SK-N-SH (cell line): ENCODE measurements at regions not wholly inside any gene's neighbourhood (a gene's known extent, or its start where the extent isn't known, plus 50 kb on each side); places are given as distances from the start of the nearest gene placed in this dataset.

Source experiments
- CTCF ChIA-PET: fragments of 300-600, 350-600 bp; formaldehyde crosslinking; extraction: SDS; loops from one replicate; lab custom pipeline; 2021; lab: Yijun Ruan, JAX
- POLR2A ChIA-PET: fragments of 350-600 bp; sonication (Branson Sonifier 250); formaldehyde crosslinking; extraction: SDS; loops from one replicate; lab custom pipeline; 2020; ENCODE audit warnings: antibody characterized with exemption, inconsistent platforms; lab: Yijun Ruan, JAX
- DNase-seq: peaks from one replicate; pipeline ENCODE4 v3.0.0; 2012
- H2AFZ ChIP-seq: fragments of 200-600 bp; sonication (generic); 2 replicates; pipeline ENCODE4 v1.8.1; 2016; ENCODE audit warnings: antibody characterized with exemption, mild to moderate bottlenecking, low read depth
- H3F3A ChIP-seq: fragments of 200-600 bp; sonication (generic); replicated peaks from 2 replicates; pipeline ENCODE3; 2016; ENCODE audit warnings: antibody characterized with exemption, mild to moderate bottlenecking; ENCODE audit not compliant: insufficient read depth
- H3K27ac ChIP-seq, 2 experiments: fragments of 200-500 bp in 1 of 2; fragments of 200-600 bp in 1 of 2; sonication (Bioruptor generic) in 1 of 2; sonication (generic), shearing (Covaris generic) in 1 of 2; 2 replicates each; pipeline versions ENCODE4 v1.5.1 to v1.6.1; 2014 to 2016; ENCODE audit warnings: low read depth in 2 of 2, inconsistent platforms in 1 of 2, low read length in 1 of 2, mild to moderate bottlenecking in 1 of 2, mixed read lengths in 1 of 2
- H3K27me3 ChIP-seq: fragments of 200-600 bp; sonication (generic), shearing (Covaris generic); 2 replicates; pipeline ENCODE4 v1.6.1; 2016; ENCODE audit warnings: mixed run types; ENCODE audit not compliant: insufficient read depth
- H3K36me3 ChIP-seq, 2 experiments: fragments of 200-500 bp in 1 of 2; fragments of 200-600 bp in 1 of 2; sonication (Bioruptor generic) in 1 of 2; sonication (generic) in 1 of 2; replicated peaks in 1 of 2; 2 replicates each; pipeline versions ENCODE3 to v1.5.1; 2014 to 2016; ENCODE audit warnings: low read length in 1 of 2, mild to moderate bottlenecking in 1 of 2; ENCODE audit not compliant: insufficient read depth in 2 of 2, control insufficient read depth in 1 of 2
- H3K4me1 ChIP-seq, 2 experiments: fragments of 200-500 bp in 1 of 2; fragments of 200-600 bp in 1 of 2; sonication (Bioruptor generic) in 1 of 2; sonication (generic), shearing (Covaris generic) in 1 of 2; 2 replicates each; pipeline versions ENCODE4 v1.5.1 to v1.6.1; 2014 to 2016; ENCODE audit warnings: low read depth in 1 of 2, low read length in 1 of 2, mixed run types in 1 of 2; ENCODE audit not compliant: insufficient read depth in 2 of 2, control insufficient read depth in 1 of 2
- H3K4me2 ChIP-seq: fragments of 200-600 bp; sonication (generic), shearing (Covaris generic); 2 replicates; pipeline ENCODE4 v1.6.1; 2017; ENCODE audit warnings: mixed run types
- H3K4me3 ChIP-seq, 2 experiments: fragments of 200-500 bp in 1 of 2; fragments of 200-600 bp in 1 of 2; sonication (Bioruptor generic) in 1 of 2; sonication (generic), shearing (Covaris generic) in 1 of 2; 2 replicates each; pipeline versions ENCODE4 v1.5.1 to v1.8.1; 2014 to 2016; ENCODE audit warnings: low read depth in 2 of 2, inconsistent platforms in 1 of 2, low read length in 1 of 2, mild to moderate bottlenecking in 1 of 2, mixed read lengths in 1 of 2, moderate library complexity in 1 of 2
- H3K79me2 ChIP-seq: fragments of 200-600 bp; sonication (generic); 2 replicates; pipeline ENCODE4 v1.8.1; 2017; ENCODE audit warnings: mild to moderate bottlenecking; ENCODE audit not compliant: insufficient read depth
- H3K9ac ChIP-seq: fragments of 200-600 bp; sonication (generic); 2 replicates; pipeline ENCODE4 v1.6.1; 2017; ENCODE audit warnings: mixed run types
- H3K9me2 ChIP-seq: fragments of 200-600 bp; sonication (generic); 2 replicates; pipeline ENCODE4 v1.6.1; 2017; ENCODE audit warnings: mixed run types
- H3K9me3 ChIP-seq: fragments of 200-600 bp; sonication (generic); 2 replicates; pipeline ENCODE4 v1.6.1; 2017; ENCODE audit warnings: mixed run types, mild to moderate bottlenecking, moderate library complexity
- H4K20me1 ChIP-seq: fragments of 200-600 bp; sonication (generic); 2 replicates; pipeline ENCODE4 v1.6.1; 2017; ENCODE audit warnings: mild to moderate bottlenecking, mixed run types; ENCODE audit not compliant: insufficient read depth
- CHD2 ChIP-seq: fragments of 150-350 bp; IDR thresholded peaks from 2 replicates; pipeline ENCODE4 v1.6.1; 2018; ENCODE audit warnings: low read length; ENCODE audit not compliant: partially characterized antibody
- CTCF ChIP-seq: fragments of 200-600 bp; sonication (generic); IDR thresholded peaks from 2 replicates; pipeline ENCODE4 v1.6.1; 2017; ENCODE audit warnings: antibody characterized with exemption, mild to moderate bottlenecking, moderate library complexity
- GATA2 ChIP-seq: sonication (generic); formaldehyde crosslinking; IDR thresholded peaks from 2 replicates; pipeline ENCODE4 v1.5.0; 2020; ENCODE audit warnings: mild to moderate bottlenecking, missing genetic modification reagents
- JUND ChIP-seq: IDR thresholded peaks from 2 replicates; pipeline ENCODE4 v1.4.0; 2012
- MEF2A ChIP-seq: IDR thresholded peaks from 2 replicates; pipeline ENCODE4 v1.4.0; 2012; ENCODE audit warnings: low read depth, borderline replicate concordance
- MXI1 ChIP-seq: IDR thresholded peaks from 2 replicates; pipeline ENCODE4 v1.6.1; 2012; ENCODE audit warnings: mild to moderate bottlenecking, low read depth, low read length, improper control_type of control experiment
- NFIC ChIP-seq: IDR thresholded peaks from 2 replicates; pipeline ENCODE4 v1.4.0; 2012; ENCODE audit warnings: borderline replicate concordance
- PBX3 ChIP-seq: IDR thresholded peaks from 2 replicates; pipeline ENCODE4; 2012
- REST ChIP-seq: IDR thresholded peaks from 2 replicates; pipeline ENCODE4 v1.6.1; 2012; ENCODE audit warnings: mild to moderate bottlenecking, low read depth, low read length, moderate library complexity
- RXRA ChIP-seq: IDR thresholded peaks from 2 replicates; pipeline ENCODE4 v1.4.0; 2012; ENCODE audit warnings: low read depth, mild to moderate bottlenecking, borderline replicate concordance
- SMC3 ChIP-seq: IDR thresholded peaks from 2 replicates; pipeline ENCODE4 v1.6.1; 2012; ENCODE audit warnings: low read depth, low read length, improper control_type of control experiment
- USF2 ChIP-seq: fragments of 150-350 bp; IDR thresholded peaks from 2 replicates; pipeline ENCODE4 v1.6.1; 2017; ENCODE audit warnings: antibody characterized with exemption, low read length, low read depth, borderline replicate concordance

- H3K27ac ChIP-seq = no peak overlapping the region
- no peaks in the 10 kb centered on the region for H3K27me3 ChIP-seq
- no peak overlapping the region for H3K9ac ChIP-seq
- CTCF ChIA-PET = no interaction called here
- H3K9me3 ChIP-seq = no peaks in the 10 kb centered on the region
- DNase-seq = no peak
- H3K9me2 ChIP-seq = no peaks in the 10 kb centered on the region
- no peak for TF ChIP-seq CHD2
- TF ChIP-seq PBX3 = no peak
- no peak for TF ChIP-seq GATA2 (CRISPR knock-in tag)
- no peak for TF ChIP-seq MEF2A
- no peak for TF ChIP-seq USF2
- no peak for TF ChIP-seq JUND
- no peak for TF ChIP-seq RXRA
- no peak for TF ChIP-seq NFIC
- TF ChIP-seq REST = no peak
- TF ChIP-seq MXI1 = no peak
- TF ChIP-seq SMC3 = no peak
- TF ChIP-seq CTCF = no peak
- TF ChIP-seq, all 33 proteins: peak for 0
- Histone ChIP-seq H3K4me2 (no peak overlapping the region), H3K36me3 (no peaks in the 10 kb centered on the region), H3F3A (no peaks in the 10 kb centered on the region), H3K4me3 (no peak overlapping the region), H3K4me1 (no peaks in the 10 kb centered on the region), H3K79me2 (no peaks in the 10 kb centered on the region), H4K20me1 (no peaks in the 10 kb centered on the region), H2AFZ (no peak overlapping the region)
- POLR2A ChIA-PET = no interaction called here
Measured at GRCh38 chr5:3994628-3995027, 399.0 kb downstream of the IRX1 start.
